GM21723 (cell line): ENCODE measurements at regions not wholly inside any gene's neighbourhood (a gene's known extent, or its start where the extent isn't known, plus 50 kb on each side); places are given as distances from the start of the nearest gene placed in this dataset.
"Not testable (repeated sequence)": the region's sequence is repeated elsewhere in the genome, so short reads cannot be mapped to it uniquely, and the experiment has no call there.

Experiments
- ATAC-seq: cut with Tn5 transposase; IDR thresholded peaks from one replicate; pipeline ENCODE4 v1.9.1; 2021; ENCODE audit warnings: mild to moderate bottlenecking, moderate library complexity; ENCODE audit not compliant: unreplicated experiment

- ATAC-seq = no peak
These were observed 101.4 kb downstream of the TNFAIP3 start for GRCh38 chr6:137968455-137968804.

GRCh38 chr6:137968901-137969300 lies 101.8 kb downstream of the TNFAIP3 start:
- peak; percentile 55 for ATAC-seq

- ATAC-seq = no peak
These were observed 102.8 kb downstream of the TNFAIP3 start for GRCh38 chr6:137969874-137970273.

- ATAC-seq = peak; percentile 62
These were observed 103.3 kb downstream of the TNFAIP3 start for GRCh38 chr6:137970368-137970767.

- ATAC-seq = no peak
These were observed 106.1 kb downstream of the TNFAIP3 start for GRCh38 chr6:137973201-137973600.

GRCh38 chr6:137975188-137975940 lies 108.3 kb downstream of the TNFAIP3 start:
- ATAC-seq = peak; percentile 45

GRCh38 chr6:137976430-137976829 lies 109.4 kb downstream of the TNFAIP3 start:
- no peak for ATAC-seq

GRCh38 chr6:137977206-137977605 lies 110.1 kb downstream of the TNFAIP3 start:
- no peak for ATAC-seq

GRCh38 chr6:137977814-137978213 lies 110.8 kb downstream of the TNFAIP3 start:
- ATAC-seq = no peak

- ATAC-seq = peak; percentile 56
These were observed 111.3 kb downstream of the TNFAIP3 start for GRCh38 chr6:137978252-137978896.

GRCh38 chr6:137979263-137979662 lies 112.2 kb downstream of the TNFAIP3 start:
- not testable (repeated sequence) for ATAC-seq

- no peak for ATAC-seq
These were observed 113.7 kb downstream of the TNFAIP3 start for GRCh38 chr6:137980777-137981176.

GRCh38 chr6:137981758-137982157 lies 114.7 kb downstream of the TNFAIP3 start:
- no peak for ATAC-seq

- no peak for ATAC-seq
These were observed 115.5 kb downstream of the TNFAIP3 start for GRCh38 chr6:137982418-137983189.

- no peak for ATAC-seq
These were observed 116.2 kb downstream of the TNFAIP3 start for GRCh38 chr6:137983269-137983668.

GRCh38 chr6:137989664-137990063 lies 117.6 kb downstream of the PERP start:
- ATAC-seq = no peak

- ATAC-seq = no peak
These were observed 111.8 kb downstream of the PERP start for GRCh38 chr6:137995371-137995770.

- no peak for ATAC-seq
These were observed 108.7 kb downstream of the PERP start for GRCh38 chr6:137998461-137999019.

- ATAC-seq = no peak
These were observed 107.4 kb downstream of the PERP start for GRCh38 chr6:137999815-138000214.

- no peak for ATAC-seq
These were observed 106.3 kb downstream of the PERP start for GRCh38 chr6:138000941-138001340.

GRCh38 chr6:138001750-138002349 lies 105.4 kb downstream of the PERP start:
- ATAC-seq = no peak
